H9 (cell line): ENCODE measurements at regions not wholly inside any gene's neighbourhood (a gene's known extent, or its start where the extent isn't known, plus 50 kb on each side); places are given as distances from the start of the nearest gene placed in this dataset.

Source experiments
- DNase-seq: peaks from one replicate; pipeline ENCODE4 v3.0.0-alpha.2; 2017
- H2AFZ ChIP-seq: one replicate; pipeline ENCODE4 v1.6.1; 2013; ENCODE audit warnings: mild to moderate bottlenecking, low read length, control low read depth, moderate library complexity
- H2AK5ac ChIP-seq: 2 replicates; pipeline ENCODE4 v1.6.1; 2013; ENCODE audit warnings: low read length, control low read depth, mixed read lengths; ENCODE audit not compliant: insufficient read length
- H2BK120ac ChIP-seq: one replicate; pipeline ENCODE4 v1.6.1; 2013; ENCODE audit warnings: low read depth, mild to moderate bottlenecking, low read length, control low read depth, inconsistent platforms; ENCODE audit not compliant: poor library complexity, severe bottlenecking
- H2BK12ac ChIP-seq: 2 replicates; pipeline ENCODE4 v1.6.1; 2013; ENCODE audit warnings: low read length, control low read depth, mixed read lengths, low read depth; ENCODE audit not compliant: insufficient read length
- H2BK15ac ChIP-seq: 2 replicates; pipeline ENCODE4 v1.6.1; 2013; ENCODE audit warnings: low read depth, low read length, control low read depth
- H2BK20ac ChIP-seq: one replicate; pipeline ENCODE4 v1.6.1; 2013; ENCODE audit warnings: low read depth, mild to moderate bottlenecking, low read length, control low read depth, inconsistent platforms; ENCODE audit not compliant: poor library complexity, severe bottlenecking
- H2BK5ac ChIP-seq: 2 replicates; pipeline ENCODE4 v1.6.1; 2013; ENCODE audit warnings: low read length, control low read depth, mixed read lengths; ENCODE audit not compliant: insufficient read length
- H3K14ac ChIP-seq: 2 replicates; pipeline ENCODE4 v1.6.1; 2013; ENCODE audit warnings: low read length, control low read depth; ENCODE audit not compliant: insufficient read depth
- H3K18ac ChIP-seq: 2 replicates; pipeline ENCODE4 v1.6.1; 2013; ENCODE audit warnings: low read depth, mild to moderate bottlenecking, mixed read lengths, low read length, control low read depth; ENCODE audit not compliant: insufficient read length
- H3K23ac ChIP-seq: 2 replicates; pipeline ENCODE4 v1.6.1; 2013; ENCODE audit warnings: low read length, control low read depth, mixed read lengths, low read depth; ENCODE audit not compliant: insufficient read length
- H3K23me2 ChIP-seq: 2 replicates; pipeline ENCODE4 v1.6.1; 2013; ENCODE audit warnings: low read depth, mild to moderate bottlenecking, mixed read lengths, low read length, control low read depth; ENCODE audit not compliant: insufficient read length, poor library complexity, severe bottlenecking
- H3K27ac ChIP-seq: 2 replicates; pipeline ENCODE4 v1.5.1; 2013; ENCODE audit warnings: low read length, control low read depth, mixed read lengths, low read depth; ENCODE audit not compliant: insufficient read length
- H3K27me3 ChIP-seq: 2 replicates; pipeline ENCODE4 v1.6.1; 2013; ENCODE audit warnings: low read length, control low read depth, inconsistent platforms; ENCODE audit not compliant: insufficient read depth
- H3K4ac ChIP-seq: 2 replicates; pipeline ENCODE4 v1.6.1; 2013; ENCODE audit warnings: low read depth, mild to moderate bottlenecking, control low read depth, inconsistent platforms, low read length, moderate library complexity
- H3K4me1 ChIP-seq: 2 replicates; pipeline ENCODE4 v1.6.1; 2013; ENCODE audit warnings: low read length, control low read depth, inconsistent platforms; ENCODE audit not compliant: insufficient read depth
- H3K4me2 ChIP-seq: 2 replicates; pipeline ENCODE4 v1.6.1; 2013; ENCODE audit warnings: low read length, control low read depth, mixed read lengths; ENCODE audit not compliant: insufficient read length, insufficient read depth
- H3K56ac ChIP-seq: 2 replicates; pipeline ENCODE4 v1.6.1; 2013; ENCODE audit warnings: low read depth, mild to moderate bottlenecking, mixed read lengths, low read length, control low read depth; ENCODE audit not compliant: insufficient read length
- H3K79me1 ChIP-seq: 2 replicates; pipeline ENCODE4 v1.6.1; 2013; ENCODE audit warnings: low read depth, mild to moderate bottlenecking, moderate library complexity, low read length, control low read depth, inconsistent platforms; ENCODE audit not compliant: insufficient read depth, poor library complexity, severe bottlenecking
- H3K79me2 ChIP-seq: 2 replicates; pipeline ENCODE4 v1.6.1; 2013; ENCODE audit warnings: low read length, control low read depth, inconsistent platforms; ENCODE audit not compliant: insufficient read depth
- H3K9ac ChIP-seq: 2 replicates; pipeline ENCODE4 v1.6.1; 2013; ENCODE audit warnings: low read length, control low read depth, mixed read lengths; ENCODE audit not compliant: insufficient read length; ENCODE audit errors: extremely low read depth
- H3K9me3 ChIP-seq: one replicate; pipeline ENCODE4 v1.6.1; 2013; ENCODE audit warnings: low read depth, low read length, inconsistent platforms; ENCODE audit not compliant: control insufficient read depth
- H3T11ph ChIP-seq: one replicate; pipeline ENCODE4 v1.6.1; 2013; ENCODE audit warnings: mild to moderate bottlenecking, low read length, control low read depth, inconsistent platforms
- H4K20me1 ChIP-seq: one replicate; pipeline ENCODE4 v1.6.1; 2013; ENCODE audit not compliant: control insufficient read depth, insufficient read length, insufficient read depth
- H4K5ac ChIP-seq: 2 replicates; pipeline ENCODE4 v1.6.1; 2013; ENCODE audit warnings: low read depth, mild to moderate bottlenecking, mixed read lengths, low read length, control low read depth; ENCODE audit not compliant: insufficient read length
- H4K8ac ChIP-seq: replicated peaks from 2 replicates; pipeline ENCODE4 v1.6.1; 2013; ENCODE audit warnings: low read length, control low read depth, mixed read lengths, low read depth; ENCODE audit not compliant: insufficient read length
- H4K91ac ChIP-seq: 2 replicates; pipeline ENCODE4 v1.6.1; 2013; ENCODE audit warnings: low read depth, mild to moderate bottlenecking, moderate library complexity, mixed read lengths, low read length, control low read depth; ENCODE audit not compliant: insufficient read length
- H3K27ac Mint-ChIP-seq, 3 experiments: 2 replicates in 2 of 3; 3 replicates in 1 of 3; pipeline ENCODE4 v1.8.0; 2020 to 2021; ENCODE audit warnings: mixed read lengths in 3 of 3, mild to moderate bottlenecking in 1 of 3, moderate library complexity in 1 of 3
- H3K27me3 Mint-ChIP-seq: 2 replicates; pipeline ENCODE4 v1.8.0; 2021; ENCODE audit warnings: low read depth, mild to moderate bottlenecking, moderate library complexity, mixed read lengths
- H3K36me3 Mint-ChIP-seq, 3 experiments: 2 replicates in 2 of 3; 3 replicates in 1 of 3; pipeline ENCODE4 v1.8.0; 2020 to 2021; ENCODE audit warnings: low read depth in 3 of 3, mixed read lengths in 3 of 3; ENCODE audit not compliant: insufficient read depth in 1 of 3
- H3K4me1 Mint-ChIP-seq, 2 experiments: 2 replicates each; pipeline ENCODE4 v1.8.0; 2020; ENCODE audit warnings: mixed read lengths in 2 of 2
- H3K4me3 Mint-ChIP-seq, 2 experiments: 2 replicates in 1 of 2; 3 replicates in 1 of 2; pipeline ENCODE4 v1.8.0; 2020 to 2021; ENCODE audit warnings: mild to moderate bottlenecking in 2 of 2, mixed read lengths in 2 of 2, moderate library complexity in 1 of 2
- H3K9me3 Mint-ChIP-seq, 2 experiments: 2 replicates in 1 of 2; 3 replicates in 1 of 2; pipeline ENCODE4 v1.8.0; 2020; ENCODE audit warnings: mild to moderate bottlenecking in 2 of 2, mixed read lengths in 2 of 2, moderate library complexity in 1 of 2
- WGBS: extraction: QIAGEN DNeasy Blood & Tissue Kit; methylation state at CpG from one replicate; pipeline ENCODE4 v1.1.7; 2013; ENCODE audit warnings: missing lambda C conversion rate, low lambda C conversion rate, mixed read lengths; ENCODE audit not compliant: insufficient read length; ENCODE audit errors: extremely low coverage; 5-methylcytosine and 5-hydroxymethylcytosine counted together
- TF ChIP-seq, protein P1 (sequence below): fragments of 200-600 bp; sonication (generic); conservative IDR thresholded peaks from 3 replicates; pipeline ENCODE4 v1.8.0; 2021; ENCODE audit warnings: antibody characterized with exemption, mild to moderate bottlenecking

DNA sequence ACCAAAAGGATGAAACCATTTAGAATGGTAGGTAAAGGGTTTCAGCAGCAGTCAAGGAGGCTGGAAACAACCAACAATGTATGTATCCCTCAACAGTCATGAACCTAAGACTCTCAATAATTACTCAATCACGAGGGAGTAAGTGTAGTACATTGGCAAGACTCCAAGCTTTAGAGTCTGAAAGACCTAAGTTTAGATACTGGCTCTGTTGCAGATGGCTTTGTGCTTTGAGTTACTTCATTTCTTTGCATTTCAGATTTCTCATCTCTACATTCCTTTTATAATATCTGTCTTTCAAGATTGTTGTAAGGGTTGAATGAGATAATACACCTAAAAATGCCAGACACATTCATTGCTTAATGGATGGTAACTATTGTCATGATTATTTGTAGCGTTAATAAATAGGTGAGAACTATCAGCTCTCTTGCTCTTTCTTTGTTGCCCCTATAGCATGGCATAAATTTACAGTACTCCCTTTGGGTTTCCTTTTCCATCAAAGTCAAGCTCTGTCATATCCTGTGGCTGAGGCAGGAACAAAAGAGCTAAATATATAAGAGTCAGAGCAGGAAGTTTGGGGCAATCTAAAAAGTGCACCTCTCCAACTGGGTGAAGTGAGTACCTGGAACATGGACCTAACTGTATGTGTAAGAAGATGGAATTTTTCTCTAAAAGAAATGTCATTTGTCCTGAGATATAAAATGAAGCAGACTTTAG, 228.2 kb upstream of the ZC3H12C start:
- Histone ChIP-seq H4K5ac (no peak overlapping the region), H3K79me1 (no peaks in the 10 kb centered on the region), H3K18ac (no peak overlapping the region), H2BK120ac (no peak overlapping the region), H3K14ac (no peak overlapping the region), H3K79me2 (no peaks in the 10 kb centered on the region), H3K4me2 (no peak overlapping the region), H4K20me1 (no peaks in the 10 kb centered on the region), H3K23me2 (no peaks in the 10 kb centered on the region), H3K27me3 (no peaks in the 10 kb centered on the region), H2AFZ (no peak overlapping the region), H3K9ac (no peak overlapping the region), H3K4ac (no peak overlapping the region), H2BK12ac (no peak overlapping the region), H3T11ph (no peak overlapping the region), H3K56ac (no peak overlapping the region), H3K27ac (no peak overlapping the region), H2BK20ac (no peak overlapping the region), H3K9me3 (no peaks in the 10 kb centered on the region), H2BK5ac (no peak overlapping the region), H2AK5ac (no peak overlapping the region), H2BK15ac (no peak overlapping the region), H4K8ac (no peak overlapping the region), H3K4me1 (no peaks in the 10 kb centered on the region), H3K23ac (no peak overlapping the region), H4K91ac (no peak overlapping the region)
- TF ChIP-seq, protein P1, sequence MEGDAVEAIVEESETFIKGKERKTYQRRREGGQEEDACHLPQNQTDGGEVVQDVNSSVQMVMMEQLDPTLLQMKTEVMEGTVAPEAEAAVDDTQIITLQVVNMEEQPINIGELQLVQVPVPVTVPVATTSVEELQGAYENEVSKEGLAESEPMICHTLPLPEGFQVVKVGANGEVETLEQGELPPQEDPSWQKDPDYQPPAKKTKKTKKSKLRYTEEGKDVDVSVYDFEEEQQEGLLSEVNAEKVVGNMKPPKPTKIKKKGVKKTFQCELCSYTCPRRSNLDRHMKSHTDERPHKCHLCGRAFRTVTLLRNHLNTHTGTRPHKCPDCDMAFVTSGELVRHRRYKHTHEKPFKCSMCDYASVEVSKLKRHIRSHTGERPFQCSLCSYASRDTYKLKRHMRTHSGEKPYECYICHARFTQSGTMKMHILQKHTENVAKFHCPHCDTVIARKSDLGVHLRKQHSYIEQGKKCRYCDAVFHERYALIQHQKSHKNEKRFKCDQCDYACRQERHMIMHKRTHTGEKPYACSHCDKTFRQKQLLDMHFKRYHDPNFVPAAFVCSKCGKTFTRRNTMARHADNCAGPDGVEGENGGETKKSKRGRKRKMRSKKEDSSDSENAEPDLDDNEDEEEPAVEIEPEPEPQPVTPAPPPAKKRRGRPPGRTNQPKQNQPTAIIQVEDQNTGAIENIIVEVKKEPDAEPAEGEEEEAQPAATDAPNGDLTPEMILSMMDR: no peak
- no peak overlapping the region for H3K4me3 Mint-ChIP-seq
- H3K27ac Mint-ChIP-seq: no peak overlapping the region; a peak in 1 of 7 replicates
- no peaks in the 10 kb centered on the region; the same call in 1 of the 2 replicates for H3K27me3 Mint-ChIP-seq
- DNase-seq: no peak
- H3K36me3 Mint-ChIP-seq: no peaks in the 10 kb centered on the region
- H3K4me1 Mint-ChIP-seq: peaks cover 0 to 7% of the 10 kb centered on the region in 2 experiments; a peak in 2 of 4 replicates
- no peaks in the 10 kb centered on the region for H3K9me3 Mint-ChIP-seq
- WGBS: no CpG with 5 or more reads among the region's 2 CpGs
